GM13977 (cell line): ENCODE measurements at regions not wholly inside any gene's neighbourhood (a gene's known extent, or its start where the extent isn't known, plus 50 kb on each side); places are given as distances from the start of the nearest gene placed in this dataset.

Experiments used
- DNase-seq: peaks from one replicate; pipeline ENCODE4 v3.0.0; 2012; ENCODE audit warnings: low spot score
- in situ Hi-C: fragments of 300-500 bp; cut with MboI; formaldehyde crosslinking; loops from one replicate; pipeline ENCODE4 v1.12.0; 2022; ENCODE audit warnings: low sequenced_read_pairs, low pct_unique_long_range_greater_than_20kb, mixed read lengths, inconsistent platforms; ENCODE audit not compliant: unreplicated experiment
- TF ChIP-seq, protein P1 (sequence below): IDR thresholded peaks from 2 replicates; pipeline ENCODE4 v1.5.1; 2012; ENCODE audit warnings: mild to moderate bottlenecking, control low read depth; ENCODE audit not compliant: insufficient read depth; ENCODE audit errors: extremely low read depth, missing control alignments

- no peak for DNase-seq
- in situ Hi-C loops = no loop called here
- TF ChIP-seq, protein P1, sequence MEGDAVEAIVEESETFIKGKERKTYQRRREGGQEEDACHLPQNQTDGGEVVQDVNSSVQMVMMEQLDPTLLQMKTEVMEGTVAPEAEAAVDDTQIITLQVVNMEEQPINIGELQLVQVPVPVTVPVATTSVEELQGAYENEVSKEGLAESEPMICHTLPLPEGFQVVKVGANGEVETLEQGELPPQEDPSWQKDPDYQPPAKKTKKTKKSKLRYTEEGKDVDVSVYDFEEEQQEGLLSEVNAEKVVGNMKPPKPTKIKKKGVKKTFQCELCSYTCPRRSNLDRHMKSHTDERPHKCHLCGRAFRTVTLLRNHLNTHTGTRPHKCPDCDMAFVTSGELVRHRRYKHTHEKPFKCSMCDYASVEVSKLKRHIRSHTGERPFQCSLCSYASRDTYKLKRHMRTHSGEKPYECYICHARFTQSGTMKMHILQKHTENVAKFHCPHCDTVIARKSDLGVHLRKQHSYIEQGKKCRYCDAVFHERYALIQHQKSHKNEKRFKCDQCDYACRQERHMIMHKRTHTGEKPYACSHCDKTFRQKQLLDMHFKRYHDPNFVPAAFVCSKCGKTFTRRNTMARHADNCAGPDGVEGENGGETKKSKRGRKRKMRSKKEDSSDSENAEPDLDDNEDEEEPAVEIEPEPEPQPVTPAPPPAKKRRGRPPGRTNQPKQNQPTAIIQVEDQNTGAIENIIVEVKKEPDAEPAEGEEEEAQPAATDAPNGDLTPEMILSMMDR = no peak
Observed at GRCh38 chr19:28238270-28238820, 974.6 kb downstream of the UQCRFS1 start.

DNA sequence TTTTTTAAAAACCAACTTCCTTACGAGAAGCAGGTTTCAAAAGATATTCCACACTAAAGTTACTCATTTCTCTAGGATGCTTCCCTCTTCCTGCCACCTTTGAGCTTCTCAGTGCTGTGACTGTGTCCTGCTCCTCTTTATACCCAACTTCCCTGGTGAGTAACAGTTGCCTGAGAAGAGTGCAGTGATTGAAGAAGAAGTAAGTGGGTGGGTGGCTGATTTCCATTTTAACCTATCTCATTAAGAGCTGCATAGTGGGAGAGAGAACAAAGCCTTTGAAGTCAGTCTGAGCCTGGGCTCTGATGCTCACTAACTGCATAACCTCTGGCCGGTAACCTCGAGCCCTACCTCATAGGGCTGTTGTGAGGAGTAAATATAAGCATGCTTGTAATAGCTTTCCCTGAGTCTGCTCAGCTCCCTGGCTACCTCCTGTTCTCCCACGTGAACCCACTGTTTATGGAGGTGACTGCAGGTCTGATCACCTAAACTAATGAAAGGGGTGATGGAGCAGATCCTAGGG, 977.3 kb downstream of the UQCRFS1 start:
- TF ChIP-seq, protein P1 = no peak
- in situ Hi-C loops = no loop called here
- DNase-seq = no peak

DNA sequence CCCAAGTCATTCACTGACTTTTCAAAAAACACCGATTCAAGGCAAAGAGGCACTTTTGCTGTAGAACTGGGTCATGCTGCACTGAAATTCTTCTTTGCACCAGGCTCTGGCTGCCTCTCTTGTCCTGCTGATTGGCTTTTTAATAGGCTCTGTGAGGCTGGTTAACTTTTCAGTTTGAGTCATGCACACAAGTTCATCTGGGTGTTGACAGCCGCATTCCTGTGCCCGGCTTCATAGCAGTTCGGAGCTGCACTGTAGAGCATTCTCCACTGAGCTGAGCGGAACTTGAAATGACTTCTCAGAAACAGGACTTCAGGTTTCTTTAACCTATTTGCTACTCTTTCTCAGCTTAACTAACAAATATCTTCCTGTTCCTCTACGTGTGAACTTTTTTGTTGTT, 978.3 kb downstream of the UQCRFS1 start:
- TF ChIP-seq, protein P1 = no peak
- no peak for DNase-seq
- in situ Hi-C loops = no loop called here

- in situ Hi-C loops = no loop called here
- TF ChIP-seq, protein P1 = no peak
- DNase-seq = no peak
Observed at GRCh38 chr19:28228854-28229253, 984.1 kb downstream of the UQCRFS1 start.

- TF ChIP-seq, protein P1 = no peak
- DNase-seq = no peak
- in situ Hi-C loops = no loop called here
Observed at GRCh38 chr19:28224441-28224840, 988.5 kb downstream of the UQCRFS1 start.

GRCh38 chr19:28221736-28222135, 991.2 kb downstream of the UQCRFS1 start:
- in situ Hi-C loops = no loop called here
- TF ChIP-seq, protein P1 = no peak
- no peak for DNase-seq
